Colonic mucosa (tissue), 4 donors: ENCODE measurements at regions not wholly inside any gene's neighbourhood (a gene's known extent, or its start where the extent isn't known, plus 50 kb on each side); places are given as distances from the start of the nearest gene placed in this dataset.

Source experiments
- DNase-seq: peaks from one replicate; pipeline ENCODE4 v3.0.0-alpha.2; 2020
- H3K27ac ChIP-seq: fragments of 200-600 bp; one replicate; pipeline ENCODE4 v1.8.0; 2021
- H3K27me3 ChIP-seq: fragments of 200-600 bp; one replicate; pipeline ENCODE4 v1.8.0; 2021
- H3K36me3 ChIP-seq: fragments of 200-600 bp; one replicate; pipeline ENCODE4 v1.8.0; 2021
- H3K4me1 ChIP-seq: fragments of 200-600 bp; one replicate; pipeline ENCODE4 v1.8.0; 2021; ENCODE audit warnings: mild to moderate bottlenecking
- H3K4me3 ChIP-seq: fragments of 200-600 bp; one replicate; pipeline ENCODE4 v1.8.0; 2021
- H3K9ac ChIP-seq, 2 donors: one replicate each; pipeline ENCODE4 v1.7.0; 2013; ENCODE audit warnings: control low read depth in 2 of 2, low read depth in 2 of 2, low read length in 2 of 2
- H3K9me3 ChIP-seq: fragments of 200-600 bp; one replicate; pipeline ENCODE4 v1.8.0; 2021
- intact Hi-C: fragments of 100-400 bp; cut with DNase I; formaldehyde crosslinking; loops from one replicate; pipeline ENCODE4 v1.14.1; 2022
- TF ChIP-seq, protein P1 (sequence below): fragments of 200-600 bp; IDR thresholded peaks from one replicate; pipeline ENCODE4 v1.8.0; 2022; ENCODE audit warnings: antibody characterized with exemption, mild to moderate bottlenecking
- donor health status: healthy.
- donor health status: DM: no; HTN: no; CAD: no.
- donor health status: DM: no; HTN: no; CAD: no.

DNA sequence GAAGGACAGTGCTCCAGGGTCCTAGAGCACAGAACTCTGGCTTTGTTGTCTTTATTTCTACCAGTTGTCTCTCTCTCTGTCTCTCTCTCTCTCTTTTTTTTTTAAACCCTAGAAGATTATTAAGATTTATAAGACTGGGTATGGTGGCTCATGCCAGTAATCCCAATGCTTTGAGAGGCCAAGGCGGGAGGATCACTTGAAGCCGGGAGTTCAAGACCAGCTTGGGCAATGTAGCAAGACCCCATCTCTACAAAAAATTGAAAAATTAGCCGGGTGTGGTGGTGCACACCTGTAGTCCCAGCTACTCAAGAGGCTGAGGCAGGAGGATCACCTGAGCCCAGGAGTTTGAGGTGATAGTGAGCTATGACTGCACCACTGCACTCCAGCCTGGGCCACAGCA, 65.0 kb upstream of the ABL1 start:
- H3K27ac ChIP-seq, result peak overlapping the region; percentile 88
- no peaks in the 10 kb centered on the region for H3K36me3 ChIP-seq
- H3K4me1 ChIP-seq, result peaks cover 16% of the 10 kb centered on the region
- no peak overlapping the region for H3K4me3 ChIP-seq
- peak overlapping the region in 1 of 2 donors; percentile 0 for H3K9ac ChIP-seq
- intact Hi-C loops, result loop anchor here (5.0 kb wide), 2 partner anchors 63 to 92 kb away; no protein-coding TSS in a partner anchor
- H3K27me3 ChIP-seq, result no peaks in the 10 kb centered on the region
- no peak for DNase-seq
- H3K9me3 ChIP-seq, result no peaks in the 10 kb centered on the region
- TF ChIP-seq, protein P1, sequence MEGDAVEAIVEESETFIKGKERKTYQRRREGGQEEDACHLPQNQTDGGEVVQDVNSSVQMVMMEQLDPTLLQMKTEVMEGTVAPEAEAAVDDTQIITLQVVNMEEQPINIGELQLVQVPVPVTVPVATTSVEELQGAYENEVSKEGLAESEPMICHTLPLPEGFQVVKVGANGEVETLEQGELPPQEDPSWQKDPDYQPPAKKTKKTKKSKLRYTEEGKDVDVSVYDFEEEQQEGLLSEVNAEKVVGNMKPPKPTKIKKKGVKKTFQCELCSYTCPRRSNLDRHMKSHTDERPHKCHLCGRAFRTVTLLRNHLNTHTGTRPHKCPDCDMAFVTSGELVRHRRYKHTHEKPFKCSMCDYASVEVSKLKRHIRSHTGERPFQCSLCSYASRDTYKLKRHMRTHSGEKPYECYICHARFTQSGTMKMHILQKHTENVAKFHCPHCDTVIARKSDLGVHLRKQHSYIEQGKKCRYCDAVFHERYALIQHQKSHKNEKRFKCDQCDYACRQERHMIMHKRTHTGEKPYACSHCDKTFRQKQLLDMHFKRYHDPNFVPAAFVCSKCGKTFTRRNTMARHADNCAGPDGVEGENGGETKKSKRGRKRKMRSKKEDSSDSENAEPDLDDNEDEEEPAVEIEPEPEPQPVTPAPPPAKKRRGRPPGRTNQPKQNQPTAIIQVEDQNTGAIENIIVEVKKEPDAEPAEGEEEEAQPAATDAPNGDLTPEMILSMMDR, result no peak

DNA sequence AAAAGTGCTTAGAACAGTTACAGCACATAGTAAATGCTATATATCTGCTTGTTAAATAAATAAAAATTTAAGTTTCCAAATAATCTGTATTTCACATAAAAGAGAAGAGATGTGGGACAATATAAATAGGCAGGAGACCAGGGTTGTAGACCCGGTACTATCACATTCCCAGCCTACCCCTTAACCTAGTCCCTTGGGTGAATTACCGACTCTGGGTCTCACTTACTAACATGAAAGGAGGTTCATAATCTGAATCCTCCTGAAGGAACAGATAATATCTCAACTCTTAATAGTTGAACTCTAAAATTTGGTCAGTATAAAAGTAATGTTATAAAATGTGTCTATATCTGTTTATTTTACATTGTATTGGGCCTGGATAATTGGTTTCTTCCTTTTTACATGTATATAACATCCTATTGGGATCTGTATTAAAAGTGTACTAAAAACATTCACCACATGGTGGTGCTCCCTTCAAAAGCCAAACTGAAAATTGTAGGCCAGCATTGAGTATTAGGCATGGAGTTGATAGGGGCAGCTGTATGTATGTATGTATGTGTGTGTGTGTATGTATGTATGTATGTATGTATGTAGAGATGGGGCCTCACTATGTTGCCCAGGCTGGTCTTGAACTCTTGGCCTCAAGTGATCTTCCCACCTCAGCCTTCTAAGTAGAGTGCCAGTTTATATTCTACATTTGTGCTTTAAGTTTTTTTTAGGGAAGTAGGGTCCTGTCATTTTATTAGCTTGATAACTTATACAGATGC, 64.2 kb upstream of the ABL1 start:
- DNase-seq, result no peak

DNA sequence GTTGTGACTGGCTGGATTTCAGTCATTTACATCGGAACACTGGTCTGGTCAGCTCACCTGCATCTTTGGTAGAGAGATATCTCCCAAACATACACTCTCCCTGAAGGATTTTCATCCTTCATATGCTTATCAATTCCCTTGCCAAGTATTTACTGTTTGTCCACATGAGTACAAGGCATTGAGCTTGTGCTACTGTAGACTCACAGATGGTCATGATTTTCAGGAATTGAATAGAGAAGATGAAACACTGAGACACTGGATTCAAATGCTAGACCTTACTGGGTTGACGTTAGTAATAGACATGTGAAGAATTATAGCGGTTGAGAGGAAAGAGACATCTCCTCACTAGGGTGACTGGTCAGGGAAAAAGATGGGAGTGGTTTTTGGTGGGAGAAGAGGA, 62.9 kb upstream of the ABL1 start:
- intact Hi-C loops, result loop anchor here (5.0 kb wide), 2 partner anchors 65 to 90 kb away; no protein-coding TSS in a partner anchor

More for the DNA sequence above, 64.2 kb upstream of the ABL1 start:
- intact Hi-C loops, result loop anchor here (5.0 kb wide), 2 partner anchors 64 to 91 kb away; no protein-coding TSS in a partner anchor
- Histone ChIP-seq H3K9me3 (no peaks in the 10 kb centered on the region), H3K27me3 (no peaks in the 10 kb centered on the region), H3K36me3 (no peaks in the 10 kb centered on the region), H3K4me3 (no peak overlapping the region), H3K27ac (no peak overlapping the region), H3K9ac (no peak overlapping the region), H3K4me1 (peaks cover 11% of the 10 kb centered on the region)
- TF ChIP-seq, protein P1, result peak; percentile 64

DNA sequence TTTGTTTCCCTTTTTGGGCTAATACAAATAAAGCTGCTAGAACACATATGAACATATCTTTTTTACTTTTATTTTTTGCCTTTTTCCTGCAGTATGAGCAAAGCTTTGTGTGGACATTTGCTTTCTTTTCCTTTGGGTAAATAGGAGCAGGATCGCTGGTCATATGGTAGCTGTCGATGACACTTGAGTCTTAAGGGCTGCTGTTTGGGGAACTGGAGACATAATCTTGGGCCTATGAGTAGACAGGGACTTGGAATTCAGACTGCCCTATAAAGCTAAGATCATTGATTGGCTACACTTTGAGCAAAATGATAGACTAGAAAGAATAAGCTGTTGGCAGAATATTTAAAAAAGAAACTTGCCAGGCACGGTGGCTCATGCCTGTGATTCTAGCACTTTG, 60.9 kb upstream of the ABL1 start:
- no peak overlapping the region for H3K27ac ChIP-seq
- TF ChIP-seq, protein P1, result no peak
- H3K4me1 ChIP-seq, result peaks cover 6% of the 10 kb centered on the region
- no peaks in the 10 kb centered on the region for H3K27me3 ChIP-seq
- intact Hi-C loops, result loop anchor here (5.0 kb wide), 2 partner anchors 67 to 88 kb away; no protein-coding TSS in a partner anchor
- no peak for DNase-seq
- H3K4me3 ChIP-seq, result no peak overlapping the region
- H3K9ac ChIP-seq, result no peak overlapping the region
- H3K9me3 ChIP-seq, result no peaks in the 10 kb centered on the region
- no peaks in the 10 kb centered on the region for H3K36me3 ChIP-seq

More for the DNA sequence above, 62.9 kb upstream of the ABL1 start:
- no peak for DNase-seq
- Histone ChIP-seq H3K9me3 (no peaks in the 10 kb centered on the region), H3K9ac (no peak overlapping the region), H3K36me3 (no peaks in the 10 kb centered on the region), H3K4me3 (no peak overlapping the region), H3K27me3 (no peaks in the 10 kb centered on the region), H3K4me1 (peaks cover 6% of the 10 kb centered on the region), H3K27ac (no peak overlapping the region)
- TF ChIP-seq, protein P1, result no peak

DNA sequence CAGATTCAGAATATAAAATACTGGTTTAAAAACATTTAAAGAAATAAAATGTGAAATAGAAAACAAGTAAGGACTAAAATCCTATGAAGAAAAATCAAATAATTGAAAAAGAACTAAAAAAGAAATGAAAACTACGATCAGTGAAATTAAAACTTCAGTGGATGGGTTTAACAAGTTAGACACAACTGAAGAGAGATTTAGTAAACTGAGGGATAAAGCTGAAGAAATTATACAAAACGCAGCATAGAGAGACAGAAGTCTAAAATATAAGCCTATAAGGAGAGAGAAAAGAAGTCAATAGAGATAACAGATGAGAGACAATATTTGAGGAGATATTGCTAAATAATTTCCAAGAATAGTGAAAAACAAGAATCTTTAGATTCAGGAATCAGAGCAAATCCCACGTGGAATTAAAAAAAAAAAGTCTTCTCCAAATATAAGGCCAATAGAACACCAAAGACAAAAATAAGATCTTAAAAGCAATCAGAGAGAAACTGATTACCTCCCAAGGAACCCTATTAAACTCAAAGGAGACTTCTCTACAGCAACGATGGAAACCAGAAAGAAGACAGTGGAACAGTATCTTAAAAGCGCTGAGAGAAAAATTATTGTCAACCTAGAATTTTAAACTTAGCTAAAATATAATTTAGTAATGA, 59.6 kb upstream of the ABL1 start:
- TF ChIP-seq, protein P1, result no peak
- H3K27ac ChIP-seq, result no peak overlapping the region

More for the DNA sequence above, 59.6 kb upstream of the ABL1 start:
- no peaks in the 10 kb centered on the region for H3K36me3 ChIP-seq
- intact Hi-C loops, result no loop called here
- no peak overlapping the region for H3K9ac ChIP-seq
- no peaks in the 10 kb centered on the region for H3K9me3 ChIP-seq
- DNase-seq, result no peak
- no peaks in the 10 kb centered on the region for H3K27me3 ChIP-seq
- no peak overlapping the region for H3K4me3 ChIP-seq
- peaks cover 4% of the 10 kb centered on the region for H3K4me1 ChIP-seq
